Fibroblast of villous mesenchyme (primary cell): ENCODE measurements at regions not wholly inside any gene's neighbourhood (a gene's known extent, or its start where the extent isn't known, plus 50 kb on each side); places are given as distances from the start of the nearest gene placed in this dataset.
"Not testable (repeated sequence)": the region's sequence is repeated elsewhere in the genome, so short reads cannot be mapped to it uniquely, and the experiment has no call there.

Source experiments
- DNase-seq: peaks from one replicate; pipeline ENCODE4 v3.0.0-alpha.2; 2010; ENCODE audit warnings: low read depth
- H3K4me3 ChIP-seq: 2 replicates; pipeline ENCODE4 v1.5.1; 2011; ENCODE audit warnings: low read depth, mild to moderate bottlenecking, low read length
- TF ChIP-seq, protein P1 (sequence below): IDR thresholded peaks from 2 replicates; pipeline ENCODE4 v1.5.1; 2012; ENCODE audit warnings: low read depth, mild to moderate bottlenecking, low read length; ENCODE audit not compliant: insufficient read depth

DNA sequence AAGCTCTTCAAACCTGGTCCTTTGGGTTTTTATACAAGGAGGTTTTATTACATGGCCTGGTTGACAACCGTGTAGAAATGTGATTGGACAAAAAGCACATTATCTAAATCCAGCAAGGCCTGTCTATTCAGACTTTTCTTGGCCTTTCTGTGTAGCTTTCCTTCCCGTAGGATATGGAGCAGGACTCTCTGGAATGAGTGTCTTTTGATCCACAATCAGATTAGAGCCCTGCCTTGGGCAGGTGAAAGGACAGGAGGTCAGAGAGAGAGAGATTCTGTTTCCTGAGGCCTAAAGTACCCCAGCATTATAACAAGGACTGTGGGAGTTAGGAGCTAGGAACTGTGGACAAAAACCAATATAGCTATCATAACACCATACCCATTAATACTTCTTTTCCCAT lies 375.5 kb upstream of the RGS6 start:
- TF ChIP-seq, protein P1, sequence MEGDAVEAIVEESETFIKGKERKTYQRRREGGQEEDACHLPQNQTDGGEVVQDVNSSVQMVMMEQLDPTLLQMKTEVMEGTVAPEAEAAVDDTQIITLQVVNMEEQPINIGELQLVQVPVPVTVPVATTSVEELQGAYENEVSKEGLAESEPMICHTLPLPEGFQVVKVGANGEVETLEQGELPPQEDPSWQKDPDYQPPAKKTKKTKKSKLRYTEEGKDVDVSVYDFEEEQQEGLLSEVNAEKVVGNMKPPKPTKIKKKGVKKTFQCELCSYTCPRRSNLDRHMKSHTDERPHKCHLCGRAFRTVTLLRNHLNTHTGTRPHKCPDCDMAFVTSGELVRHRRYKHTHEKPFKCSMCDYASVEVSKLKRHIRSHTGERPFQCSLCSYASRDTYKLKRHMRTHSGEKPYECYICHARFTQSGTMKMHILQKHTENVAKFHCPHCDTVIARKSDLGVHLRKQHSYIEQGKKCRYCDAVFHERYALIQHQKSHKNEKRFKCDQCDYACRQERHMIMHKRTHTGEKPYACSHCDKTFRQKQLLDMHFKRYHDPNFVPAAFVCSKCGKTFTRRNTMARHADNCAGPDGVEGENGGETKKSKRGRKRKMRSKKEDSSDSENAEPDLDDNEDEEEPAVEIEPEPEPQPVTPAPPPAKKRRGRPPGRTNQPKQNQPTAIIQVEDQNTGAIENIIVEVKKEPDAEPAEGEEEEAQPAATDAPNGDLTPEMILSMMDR: no peak
- no peak for DNase-seq

DNA sequence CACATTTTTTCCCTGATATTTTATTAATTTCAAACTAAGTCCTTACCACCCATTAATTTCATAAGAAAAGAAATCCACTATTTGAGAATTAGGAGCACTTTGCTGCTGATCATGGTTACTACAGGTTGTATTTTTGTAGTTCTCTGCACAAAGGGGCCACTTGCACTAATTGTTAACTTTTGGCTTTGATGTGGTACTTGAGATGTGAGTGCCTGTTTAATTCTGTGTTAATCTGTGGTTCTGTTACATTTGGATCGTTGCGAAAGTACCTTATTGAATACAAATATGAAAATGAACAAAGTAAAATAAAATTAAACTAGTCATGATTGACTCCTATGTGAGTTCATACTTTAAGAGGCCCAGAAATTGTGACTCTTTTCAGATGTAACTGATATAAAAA lies 374.9 kb upstream of the RGS6 start:
- no peak for DNase-seq
- TF ChIP-seq, protein P1: no peak

More for the DNA sequence above, 375.5 kb upstream of the RGS6 start:
- H3K4me3 ChIP-seq: no peak overlapping the region

DNA sequence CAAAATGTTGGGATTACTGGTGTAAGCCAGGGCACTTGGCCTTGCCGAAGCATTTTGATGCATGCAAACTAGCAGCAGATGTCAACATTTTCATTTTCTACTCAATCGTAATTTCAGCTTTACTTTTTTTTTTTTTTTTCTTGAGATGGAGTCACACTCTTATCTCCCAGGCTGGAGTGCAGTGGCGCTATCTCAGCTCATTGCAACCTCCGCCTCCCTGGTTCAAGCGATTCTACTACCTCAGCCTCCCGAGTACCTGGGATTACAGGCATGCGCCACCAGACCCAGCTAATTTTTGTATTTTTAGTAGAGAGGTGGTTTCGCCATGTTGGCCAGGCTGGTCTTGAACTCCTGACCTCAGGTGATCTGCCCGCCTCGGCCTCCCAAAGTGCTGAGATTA lies 373.3 kb upstream of the RGS6 start:
- H3K4me3 ChIP-seq, DNase-seq: not testable (repeated sequence)

More for the DNA sequence above, 374.9 kb upstream of the RGS6 start:
- no peak overlapping the region for H3K4me3 ChIP-seq

DNA sequence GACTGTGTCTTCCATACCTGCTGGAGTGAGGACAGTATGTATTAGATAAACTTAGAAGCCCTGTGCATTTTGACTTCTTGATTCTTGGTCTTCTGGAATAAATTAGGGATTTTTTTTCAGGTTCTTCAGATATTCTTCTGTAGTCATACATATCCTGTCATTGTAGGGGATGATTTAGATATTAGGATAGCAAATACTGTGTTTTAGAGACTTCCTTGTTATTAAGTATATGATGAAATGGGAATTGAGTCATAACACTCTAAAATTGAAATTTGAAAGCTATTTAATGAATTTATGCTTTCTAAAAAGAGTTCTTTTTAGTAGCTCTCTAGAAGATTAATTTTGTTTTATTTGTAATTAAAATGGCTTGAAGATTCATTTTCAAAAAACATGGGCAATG lies 371.5 kb upstream of the RGS6 start:
- TF ChIP-seq, protein P1: no peak
- H3K4me3 ChIP-seq: no peak overlapping the region
- no peak for DNase-seq

DNA sequence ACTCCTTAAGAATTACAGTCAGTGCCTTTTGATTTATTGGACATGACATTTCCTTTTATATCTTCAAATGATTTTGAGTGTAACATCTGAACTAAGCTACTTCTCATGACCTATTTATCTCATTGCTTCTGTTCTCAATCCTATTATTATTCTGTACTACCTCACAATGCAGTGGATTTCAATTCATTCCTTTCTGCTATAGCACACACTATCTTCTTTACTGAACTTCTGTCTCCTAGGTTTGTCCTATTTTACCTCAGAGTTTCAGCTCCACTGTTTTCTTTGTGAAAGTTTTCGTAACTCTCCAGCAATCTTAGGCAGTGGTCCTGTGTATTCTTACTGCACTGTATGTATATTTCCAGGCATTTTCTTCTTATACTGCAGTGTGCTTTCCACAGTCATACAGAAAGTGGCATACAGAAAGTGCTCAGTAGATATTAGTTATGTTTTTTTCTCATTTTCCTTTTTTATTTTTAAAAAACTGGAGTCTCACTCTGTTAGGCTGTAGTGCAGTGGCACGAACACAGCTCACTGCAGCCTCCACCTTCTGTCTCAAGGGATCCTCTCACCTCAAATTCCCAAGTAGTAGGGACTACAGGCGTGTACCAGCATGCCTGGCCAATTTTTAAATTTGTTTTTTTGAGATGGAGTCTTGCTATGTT lies 368.6 kb upstream of the RGS6 start:
- H3K4me3 ChIP-seq: no peak overlapping the region
- TF ChIP-seq, protein P1: no peak
- DNase-seq: no peak

DNA sequence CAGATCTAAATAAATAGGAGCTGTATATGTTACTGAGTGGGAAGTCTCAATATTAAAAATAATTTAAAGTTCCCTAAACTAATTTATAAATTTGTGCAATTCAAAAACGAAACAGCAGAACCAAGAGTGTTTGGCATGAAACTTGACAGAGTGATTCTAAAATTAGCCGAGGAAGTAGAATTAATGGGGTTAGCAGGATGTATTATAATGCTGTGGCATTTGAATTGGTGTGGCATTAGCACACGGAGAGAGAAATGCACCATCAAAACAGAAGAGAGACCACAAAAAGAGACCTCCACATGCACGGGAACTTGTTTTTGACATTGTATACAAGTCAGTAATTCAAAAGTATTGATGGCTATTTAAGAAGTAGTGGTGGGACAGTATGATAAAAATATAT lies 366.0 kb upstream of the RGS6 start:
- TF ChIP-seq, protein P1: no peak
- no peak overlapping the region for H3K4me3 ChIP-seq
- no peak for DNase-seq

DNA sequence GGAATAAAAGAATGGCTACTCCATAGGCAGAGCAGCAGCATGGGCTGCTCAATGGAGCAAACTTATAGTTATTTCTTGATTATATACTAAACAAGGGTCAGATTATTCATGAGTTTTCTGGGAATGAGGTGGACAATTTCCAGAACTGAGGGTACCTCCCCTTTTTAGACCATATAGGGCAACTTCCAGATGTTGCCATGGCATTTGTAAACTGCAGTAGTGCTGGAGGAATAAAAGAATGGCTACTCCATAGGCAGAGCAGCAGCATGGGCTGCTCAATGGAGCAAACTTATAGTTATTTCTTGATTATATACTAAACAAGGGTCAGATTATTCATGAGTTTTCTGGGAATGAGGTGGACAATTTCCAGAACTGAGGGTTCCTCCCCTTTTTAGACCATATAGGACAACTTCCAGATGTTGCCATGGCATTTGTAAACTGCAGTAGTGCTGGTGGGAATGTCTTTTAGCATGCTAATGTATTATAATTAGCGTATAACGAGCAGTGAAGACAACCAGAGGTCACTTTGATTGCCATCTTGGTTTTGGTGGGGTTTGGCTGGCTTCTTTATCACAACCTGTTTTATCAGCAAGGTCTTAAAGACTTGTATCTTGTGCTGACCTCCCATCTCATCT lies 364.6 kb upstream of the RGS6 start:
- H3K4me3 ChIP-seq, DNase-seq: not testable (repeated sequence)

DNA sequence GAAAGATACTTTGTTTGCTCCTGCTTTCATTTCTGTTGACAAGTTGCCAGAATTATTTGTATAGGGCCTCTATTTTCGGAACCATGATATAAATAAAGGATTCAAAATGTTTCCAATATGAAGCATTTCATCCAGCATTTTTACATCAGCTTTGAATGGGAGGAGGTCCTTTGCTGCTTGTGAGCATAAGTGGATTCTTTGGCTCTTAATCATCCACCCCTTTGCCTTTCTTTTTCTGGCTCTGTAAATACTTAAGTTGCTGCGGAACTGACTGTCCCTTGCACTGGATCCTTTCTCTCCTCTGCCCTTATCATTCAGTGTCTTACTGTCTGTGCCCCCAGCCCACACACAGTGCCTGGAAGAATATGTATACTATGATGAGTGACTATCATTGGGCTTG lies 357.3 kb upstream of the RGS6 start:
- TF ChIP-seq, protein P1: no peak
- no peak overlapping the region for H3K4me3 ChIP-seq
- DNase-seq: peak; percentile 72
